ENCODE measurements at regions not wholly inside any gene's neighbourhood (a gene's known extent, or its start where the extent isn't known, plus 50 kb on each side); places are given as distances from the start of the nearest gene placed in this dataset.

GRCh38 chr18:73511771-73512503 is 635.7 kb downstream of the FBXO15 start:
- no peak for FAIRE-seq

GRCh38 chr18:73509460-73509859 is 638.2 kb downstream of the FBXO15 start:
- FAIRE-seq, result no peak

GRCh38 chr18:73503326-73503725 is 635.5 kb upstream of the NETO1 start:
- FAIRE-seq, result no peak

- no peak for FAIRE-seq
Measured at GRCh38 chr18:73487966-73488365, 620.2 kb upstream of the NETO1 start.

GRCh38 chr18:73485166-73485565 is 617.4 kb upstream of the NETO1 start:
- FAIRE-seq, result no peak

GRCh38 chr18:73482901-73483300 is 615.1 kb upstream of the NETO1 start:
- no peak for FAIRE-seq

- FAIRE-seq, result no peak
Measured at GRCh38 chr18:73479477-73479876, 611.7 kb upstream of the NETO1 start.

GRCh38 chr18:73478191-73478590 is 610.4 kb upstream of the NETO1 start:
- no peak for FAIRE-seq

- FAIRE-seq, result no peak
Measured at GRCh38 chr18:73476031-73476430, 608.2 kb upstream of the NETO1 start.

GRCh38 chr18:73462092-73462491 is 594.3 kb upstream of the NETO1 start:
- no peak for FAIRE-seq

GRCh38 chr18:73461780-73462059 is 593.9 kb upstream of the NETO1 start:
- FAIRE-seq, result no peak

GRCh38 chr18:73461038-73461779 is 593.4 kb upstream of the NETO1 start:
- no peak for FAIRE-seq

GRCh38 chr18:73458186-73458964 is 590.6 kb upstream of the NETO1 start:
- no peak for FAIRE-seq

- FAIRE-seq, result no peak
Measured at GRCh38 chr18:73456643-73457042, 588.9 kb upstream of the NETO1 start.

GRCh38 chr18:73452866-73453265 is 585.1 kb upstream of the NETO1 start:
- no peak for FAIRE-seq

- no peak for FAIRE-seq
Measured at GRCh38 chr18:73446502-73446901, 578.7 kb upstream of the NETO1 start.

GRCh38 chr18:73431620-73432019 is 563.8 kb upstream of the NETO1 start:
- no peak for FAIRE-seq

- no peak for FAIRE-seq
Measured at GRCh38 chr18:73421010-73421409, 553.2 kb upstream of the NETO1 start.

- no peak for FAIRE-seq
Measured at GRCh38 chr18:73419531-73419930, 551.7 kb upstream of the NETO1 start.

- no peak for FAIRE-seq
Measured at GRCh38 chr18:73414598-73414997, 546.8 kb upstream of the NETO1 start.

GRCh38 chr18:73414069-73414468 is 546.3 kb upstream of the NETO1 start:
- no peak for FAIRE-seq

GRCh38 chr18:73409242-73409641 is 541.5 kb upstream of the NETO1 start:
- no peak for FAIRE-seq

- FAIRE-seq, result no peak
Measured at GRCh38 chr18:73408469-73408868, 540.7 kb upstream of the NETO1 start.

- no peak for FAIRE-seq
Measured at GRCh38 chr18:73407506-73407905, 539.7 kb upstream of the NETO1 start.

All from colon (tissue), 2 donors.